NCI-H2107 (cell line): ENCODE measurements at regions not wholly inside any gene's neighbourhood (a gene's known extent, or its start where the extent isn't known, plus 50 kb on each side); places are given as distances from the start of the nearest gene placed in this dataset.
"Not testable (repeated sequence)": the region's sequence is repeated elsewhere in the genome, so short reads cannot be mapped to it uniquely, and the experiment has no call there.

Source experiments
- DNase-seq: peaks from one replicate; lab custom pipeline; 2025; lab: John Stamatoyannopoulos, UW

DNA sequence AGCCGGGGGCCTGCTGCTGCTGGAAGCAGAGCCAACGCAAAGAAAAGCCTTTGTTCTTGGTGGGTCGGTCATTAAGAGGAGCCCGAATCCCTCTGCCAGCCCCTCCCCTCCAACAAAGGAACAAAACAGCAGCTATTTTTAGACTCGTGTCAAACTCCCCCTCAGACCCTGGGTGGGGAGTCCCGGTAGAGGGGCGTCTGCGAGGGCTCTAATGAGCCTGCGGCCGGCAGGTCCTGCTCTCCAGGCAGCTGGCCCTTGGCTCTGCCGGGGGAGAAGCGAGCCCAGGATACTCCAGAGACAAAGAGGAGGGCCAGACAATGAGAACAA is 114.0 kb downstream of the LHX2 start:
- DNase-seq, result no peak

DNA sequence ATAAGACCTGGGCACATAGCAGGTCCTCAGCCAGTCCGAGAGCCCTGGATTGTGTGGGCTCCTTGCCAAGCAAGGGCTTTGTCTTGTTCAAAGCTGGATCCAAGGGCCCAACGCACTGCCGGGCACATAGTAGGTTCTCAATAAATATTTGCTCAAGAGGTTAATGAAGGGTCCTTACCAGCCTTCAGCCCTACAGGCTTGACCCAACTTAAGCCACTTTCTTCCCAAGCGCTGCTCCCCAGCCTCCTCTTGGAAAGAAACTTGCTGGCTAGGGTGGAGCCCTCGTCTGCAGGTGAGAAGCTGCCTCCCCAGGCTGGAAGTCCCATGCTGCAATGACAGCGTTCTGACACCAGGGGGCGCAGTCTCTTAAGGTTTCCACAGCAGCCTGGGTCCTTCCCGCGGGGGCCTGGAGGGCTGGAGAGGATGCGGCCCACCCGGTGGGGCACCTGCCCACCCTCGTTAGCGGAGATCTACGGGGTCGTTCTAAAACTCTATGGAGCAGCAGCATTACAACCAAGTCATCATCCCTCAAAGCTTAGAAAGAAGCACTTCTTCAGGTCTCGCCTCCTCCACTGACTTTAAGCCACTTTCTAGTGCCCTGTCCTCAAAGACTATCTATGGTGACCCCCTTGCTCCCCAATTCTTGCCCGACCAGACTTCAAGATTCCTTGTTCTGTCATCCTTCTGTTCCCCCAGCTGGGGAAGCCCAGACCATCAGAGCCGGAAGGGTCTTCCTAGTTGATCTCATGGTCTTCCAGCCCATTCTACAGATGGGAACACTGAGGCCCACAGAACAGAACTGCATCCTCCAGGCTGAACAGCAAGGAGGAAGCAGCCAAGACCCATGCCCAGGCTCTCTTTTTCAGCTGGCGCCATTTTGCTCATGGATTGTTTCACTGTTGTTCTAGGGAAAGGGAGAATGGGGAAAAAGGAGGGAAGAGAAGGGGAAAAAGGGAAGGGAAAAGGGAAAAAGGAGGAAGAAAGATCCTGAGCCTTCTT is 115.4 kb downstream of the LHX2 start:
- peak; percentile 38 for DNase-seq

DNA sequence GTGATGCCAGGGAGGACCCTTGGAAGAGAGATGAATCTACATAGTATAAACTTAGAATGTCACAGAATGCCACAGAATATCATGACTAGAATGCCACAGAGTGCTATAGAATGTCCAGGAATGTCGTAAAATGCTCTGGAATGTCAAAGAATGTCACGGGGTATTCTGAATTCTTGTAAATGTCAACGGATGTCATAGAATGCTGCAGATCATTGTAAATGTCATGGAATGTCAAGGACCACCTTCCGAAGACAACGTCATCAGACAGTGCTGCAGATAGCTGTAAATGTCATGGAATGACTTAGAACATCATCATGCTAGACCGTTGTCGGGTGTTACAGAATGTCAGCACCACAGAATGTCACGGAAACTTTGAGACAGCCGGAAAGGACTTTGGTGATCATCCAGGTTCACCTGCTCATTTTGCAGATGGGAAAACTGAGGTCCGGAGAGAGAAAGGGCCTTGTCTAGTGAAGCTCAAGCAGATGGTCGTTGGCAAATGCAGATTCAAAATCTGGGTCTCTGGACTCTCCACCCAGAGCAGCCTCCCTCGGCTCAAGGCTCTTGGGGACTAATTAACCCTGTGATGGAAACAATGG is 117.1 kb downstream of the LHX2 start:
- no peak for DNase-seq

DNA sequence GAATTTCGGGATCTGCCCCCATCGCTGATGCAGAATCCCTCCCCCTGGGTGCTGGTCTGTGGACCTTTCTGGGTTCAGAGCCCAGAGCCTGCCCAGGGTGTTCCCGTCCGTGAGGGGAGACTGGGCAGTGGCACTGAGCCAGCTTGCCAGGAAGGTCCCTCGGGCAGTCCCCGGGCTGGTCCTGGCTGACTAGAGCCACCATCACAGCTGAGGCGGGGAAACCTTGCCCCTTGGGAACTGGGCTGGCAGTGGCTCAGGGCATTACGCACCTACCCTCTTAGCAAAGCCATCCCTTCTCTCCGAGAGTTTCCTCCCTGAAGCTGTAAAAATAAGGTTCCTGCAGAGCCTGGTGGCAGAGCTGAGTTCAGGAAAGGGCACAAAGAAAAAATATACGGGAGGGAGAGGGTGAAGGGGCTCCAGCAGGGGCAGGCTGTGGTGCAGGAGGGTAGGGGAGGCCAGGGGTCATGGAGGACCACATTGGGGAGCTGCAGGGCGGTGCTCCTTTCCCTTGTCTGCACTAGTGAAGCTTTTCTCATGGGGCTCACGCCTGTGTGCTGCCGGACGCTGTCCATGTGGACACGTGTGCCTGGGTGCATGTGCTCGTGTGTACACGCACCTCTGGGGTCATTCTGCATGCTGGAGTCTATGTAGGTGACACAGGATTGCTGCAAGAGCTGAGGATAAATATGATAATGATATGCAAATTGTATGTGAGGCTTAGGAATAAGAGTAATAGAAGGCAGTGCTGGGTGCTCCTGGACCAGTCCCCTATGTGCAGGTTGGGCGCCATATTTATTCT is 118.9 kb downstream of the LHX2 start:
- no peak for DNase-seq

DNA sequence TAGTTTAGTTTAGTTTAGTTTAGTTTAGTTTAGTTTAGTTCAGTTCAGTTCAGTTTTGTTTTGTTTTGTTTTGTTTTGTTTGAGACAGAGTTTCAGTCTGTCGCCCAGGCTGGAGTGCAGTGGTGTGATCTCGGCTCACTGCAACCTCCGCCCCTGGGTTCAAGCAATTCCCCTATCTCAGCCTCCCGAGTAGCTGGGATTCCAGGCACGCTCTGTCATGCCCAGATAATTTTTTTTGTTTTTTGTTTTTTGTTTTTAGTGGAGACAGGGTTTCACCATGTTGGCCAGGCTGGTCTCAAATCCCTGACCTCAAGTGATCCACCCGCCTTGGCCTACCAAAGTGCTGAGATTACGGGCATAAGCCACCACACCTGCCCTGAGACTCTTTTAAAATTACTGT is 120.0 kb downstream of the LHX2 start:
- DNase-seq, result not testable (repeated sequence)

DNA sequence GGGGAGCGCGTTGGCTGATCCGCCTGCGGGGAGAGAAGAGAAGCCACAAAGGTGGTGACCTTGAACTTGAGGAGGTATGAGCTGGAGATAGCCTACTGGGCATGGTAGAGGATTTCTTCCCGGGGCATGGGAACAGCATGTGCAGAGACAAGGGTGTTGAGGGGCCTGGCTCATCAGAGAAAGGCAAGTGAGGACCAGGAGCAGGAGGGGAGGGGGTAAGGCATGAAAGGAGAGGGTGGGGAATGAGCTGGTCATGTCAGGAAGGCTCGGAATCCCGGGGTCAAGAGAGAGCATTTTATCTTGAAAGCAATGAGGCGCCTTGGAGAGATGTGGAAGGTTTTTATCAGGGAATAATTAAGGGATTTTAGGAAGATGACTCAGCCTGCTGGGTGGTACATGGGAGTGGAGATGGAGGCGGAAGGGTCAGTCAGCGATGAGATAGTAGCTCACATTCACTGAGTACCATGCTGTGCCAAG is 121.1 kb downstream of the LHX2 start:
- no peak for DNase-seq

DNA sequence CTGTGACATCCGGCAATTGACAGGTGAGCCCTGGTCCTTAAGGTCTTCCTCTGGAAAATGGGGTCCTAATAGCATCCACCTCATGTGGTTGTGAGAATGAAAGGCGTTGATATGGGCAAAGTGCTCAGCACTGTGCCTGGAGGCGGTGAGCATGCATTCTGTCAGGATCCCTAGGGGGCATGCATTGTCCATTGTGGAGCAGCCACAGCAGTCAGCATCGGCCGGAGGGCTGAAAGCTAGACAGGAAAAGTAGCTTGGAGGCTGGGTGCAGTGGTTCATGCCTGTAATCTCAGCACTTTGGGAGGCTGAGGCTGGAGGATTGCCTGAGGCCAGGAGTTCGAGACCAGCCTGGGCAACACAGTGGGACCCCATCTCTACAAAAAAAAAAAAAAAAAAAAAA is 122.2 kb downstream of the LHX2 start:
- no peak for DNase-seq

DNA sequence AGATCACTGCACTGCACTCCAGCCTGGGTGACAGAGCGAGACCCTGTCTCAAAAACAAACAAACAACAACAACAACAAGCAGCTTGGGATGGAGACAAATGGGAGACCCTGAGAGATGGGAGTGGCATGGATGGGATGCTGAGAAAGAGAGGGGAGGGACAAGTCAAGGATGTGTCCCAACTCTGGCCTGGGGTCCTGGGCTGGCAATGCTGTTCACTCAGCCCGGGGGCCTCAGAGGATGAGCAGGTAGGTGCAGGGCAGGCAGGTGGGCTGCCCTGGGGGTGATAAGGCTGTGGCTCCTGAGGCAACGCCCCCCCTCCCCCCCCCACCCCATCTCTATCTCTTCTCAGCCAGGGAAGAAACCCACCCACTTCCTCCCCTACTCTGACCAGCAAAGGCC is 123.0 kb downstream of the LHX2 start:
- DNase-seq, result no peak

DNA sequence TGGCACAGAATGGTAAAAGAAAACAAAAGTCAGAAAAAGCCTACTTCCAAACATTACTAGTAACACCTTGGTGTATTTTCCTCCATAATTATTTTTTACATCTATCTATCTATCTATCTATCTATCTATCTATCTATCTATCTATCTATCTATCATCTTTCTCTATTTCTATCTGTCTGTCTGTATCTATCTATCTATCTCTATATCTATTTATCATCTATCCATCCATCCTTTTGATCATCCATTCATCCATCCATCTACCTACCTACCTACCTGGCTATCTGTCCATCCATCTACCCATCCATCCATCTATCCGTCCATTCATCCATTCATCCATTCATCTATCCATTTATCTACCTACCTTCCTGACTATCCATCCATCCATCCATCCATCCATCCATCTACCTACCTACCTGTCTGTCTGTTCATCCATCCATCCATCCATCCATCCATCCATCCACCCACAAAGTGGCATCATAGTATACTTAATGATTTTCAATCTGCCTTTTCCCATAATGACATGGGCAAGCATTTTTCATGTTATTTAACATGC is 121.9 kb upstream of the NEK6 start:
- DNase-seq, result no peak

DNA sequence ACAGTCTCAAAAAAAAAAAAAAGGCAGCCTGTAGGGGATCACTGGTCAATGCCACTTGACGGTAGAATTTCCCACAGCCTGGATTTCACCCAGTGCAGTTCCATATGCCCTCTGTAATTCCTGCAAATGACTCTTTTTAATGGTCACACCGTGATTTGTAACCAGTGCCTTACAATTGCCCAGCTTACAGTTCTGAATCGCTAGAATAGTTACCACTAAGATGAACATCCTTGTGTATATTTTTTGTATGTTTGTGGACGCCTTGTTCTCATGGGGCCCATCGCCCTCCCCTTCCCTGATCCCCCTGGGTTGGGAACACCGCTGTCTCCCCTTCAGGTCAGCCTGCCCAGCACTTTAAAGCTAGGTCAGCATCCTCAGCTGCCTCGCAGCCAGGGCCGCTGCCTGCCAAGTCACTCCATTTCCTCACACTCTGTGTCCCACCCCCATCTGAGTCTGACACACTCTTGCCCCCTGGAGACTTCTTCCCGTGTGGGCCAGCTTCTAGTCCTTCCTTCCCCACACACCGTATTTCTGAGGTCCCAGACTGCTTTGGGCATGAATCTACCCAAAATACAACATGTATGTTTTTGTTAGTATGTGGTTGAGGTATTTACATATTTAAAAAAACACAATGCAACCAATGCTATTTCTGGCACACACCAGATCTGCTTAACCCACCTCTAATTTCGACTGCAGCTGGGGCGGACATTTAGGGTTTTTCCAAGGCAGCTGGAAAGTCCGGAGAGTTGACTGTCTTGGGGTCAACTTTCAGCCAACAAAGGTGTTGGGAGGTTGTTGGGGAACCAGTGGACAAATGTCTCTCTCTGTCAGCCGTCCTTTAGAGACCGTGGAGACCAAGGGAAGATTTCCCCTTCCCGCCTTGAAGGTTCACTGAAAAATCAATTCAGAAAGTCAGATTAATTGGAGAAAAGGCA is 120.5 kb upstream of the NEK6 start:
- DNase-seq, result no peak

DNA sequence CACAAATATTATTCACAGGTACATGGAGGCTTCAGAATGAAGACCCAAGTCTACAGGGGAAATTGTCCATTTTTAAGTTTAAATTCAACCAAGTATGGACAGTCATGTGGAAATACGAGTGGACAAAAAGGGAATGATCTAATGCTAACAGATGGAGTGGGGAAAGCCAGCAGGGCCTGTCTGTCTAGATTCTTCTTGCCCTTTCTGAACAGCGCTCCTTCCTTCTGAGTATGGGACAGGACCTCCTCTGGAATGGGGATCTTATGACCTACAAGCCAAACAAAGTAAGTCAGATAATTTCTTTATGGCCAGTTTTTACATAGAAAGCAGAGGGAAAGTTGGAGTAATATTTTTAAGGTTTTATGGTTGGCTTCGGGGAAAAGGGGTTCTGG is 119.8 kb upstream of the NEK6 start:
- DNase-seq, result no peak

DNA sequence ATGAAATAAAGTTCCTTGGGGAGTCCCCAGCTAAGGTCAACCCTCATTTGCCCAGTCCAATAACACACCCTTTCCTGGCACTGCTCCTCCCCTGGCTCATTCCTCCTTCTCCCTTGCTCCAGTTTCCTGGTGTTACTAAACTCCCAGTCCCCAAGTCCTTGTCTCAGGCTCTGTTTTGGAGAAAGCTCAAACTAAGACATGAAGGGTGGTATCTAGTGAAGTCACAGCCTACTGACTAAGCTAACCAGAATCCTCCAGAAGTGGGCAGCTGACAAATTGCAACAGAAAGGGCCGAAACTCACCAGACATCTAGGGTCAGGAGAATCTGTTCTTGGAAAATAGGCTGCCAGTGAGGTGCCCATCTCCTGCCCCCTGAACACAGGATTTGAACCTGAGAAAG is 118.7 kb upstream of the NEK6 start:
- DNase-seq, result no peak

DNA sequence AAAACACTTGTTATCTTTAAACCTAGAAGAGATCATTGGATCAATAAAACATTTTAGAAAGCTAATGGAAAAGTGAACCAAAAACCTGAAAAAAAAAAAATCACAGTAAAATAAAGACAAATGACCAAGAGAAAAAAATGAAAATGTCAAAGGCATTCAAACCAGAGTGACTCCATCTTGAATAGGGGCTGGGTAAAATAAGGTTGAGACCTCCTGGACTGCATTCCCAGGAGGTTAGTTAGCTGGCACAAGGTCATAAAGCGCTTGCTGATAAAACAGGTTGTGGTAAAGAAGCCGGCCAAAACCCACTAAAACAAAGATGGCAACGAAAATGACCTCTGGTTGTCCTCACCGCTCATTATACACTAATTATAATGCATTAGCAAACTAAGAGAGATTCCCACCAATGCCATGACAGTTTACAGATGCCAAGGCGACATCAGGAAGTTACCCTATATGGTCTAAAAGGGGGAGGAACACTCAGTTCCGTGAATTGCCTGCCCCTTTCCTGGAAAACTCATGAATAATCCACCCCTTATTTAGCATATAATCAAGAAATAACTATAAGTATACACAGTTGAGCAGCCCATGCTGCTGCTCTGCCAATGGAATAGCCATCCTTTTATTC is 116.7 kb upstream of the NEK6 start:
- DNase-seq, result no peak

DNA sequence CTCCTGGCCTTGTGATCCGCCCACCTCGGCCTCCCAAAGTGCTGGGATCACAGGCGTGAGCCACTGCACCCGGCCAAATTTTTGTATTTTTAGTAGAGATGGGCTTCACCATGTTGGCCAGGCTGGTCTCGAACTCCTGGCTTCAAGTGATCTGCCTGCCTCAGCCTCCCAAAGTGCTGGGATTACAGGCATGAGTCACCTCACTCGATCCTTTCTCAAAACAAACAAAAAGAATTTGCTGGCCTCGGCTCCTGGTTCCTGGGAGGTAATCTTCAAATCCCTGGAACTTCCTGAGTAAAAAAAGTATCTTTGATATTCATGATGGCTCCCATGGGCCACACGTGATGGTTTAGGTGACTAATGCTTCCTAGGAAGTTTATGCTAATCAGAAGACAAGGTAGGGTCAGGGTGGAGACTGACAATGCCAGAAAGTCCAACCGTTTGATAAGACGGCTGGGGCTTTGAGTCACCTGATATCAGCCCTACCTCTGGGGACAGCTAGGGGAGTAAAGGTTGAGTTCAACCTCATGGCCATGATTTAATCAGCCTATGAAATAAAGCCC is 113.1 kb upstream of the NEK6 start:
- not testable (repeated sequence) for DNase-seq

DNA sequence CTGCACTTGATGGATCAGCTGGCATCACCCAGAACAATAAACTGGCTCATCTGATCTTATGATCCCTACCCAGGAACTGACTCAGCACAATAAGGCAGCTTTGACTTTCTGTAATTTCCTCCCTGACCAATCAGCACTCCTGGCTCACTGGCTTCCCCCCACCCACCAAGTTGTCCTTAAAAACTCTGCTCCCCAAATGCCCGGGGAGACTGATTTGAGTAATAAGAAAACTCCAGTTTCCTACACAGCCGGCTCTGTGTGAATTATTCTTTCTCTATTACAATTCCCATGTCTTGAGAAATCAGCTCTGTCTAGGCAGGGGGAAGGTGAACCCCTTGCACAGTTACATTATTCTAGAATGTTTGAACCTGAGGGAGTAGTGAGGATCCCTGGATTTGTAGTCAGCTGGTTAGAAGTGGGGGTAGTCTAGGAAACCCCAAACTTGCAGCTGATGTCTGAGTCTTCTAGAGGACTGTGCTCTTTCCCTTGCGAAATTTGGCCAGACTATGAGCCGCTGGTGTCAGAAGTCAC is 111.7 kb upstream of the NEK6 start:
- DNase-seq, result no peak

DNA sequence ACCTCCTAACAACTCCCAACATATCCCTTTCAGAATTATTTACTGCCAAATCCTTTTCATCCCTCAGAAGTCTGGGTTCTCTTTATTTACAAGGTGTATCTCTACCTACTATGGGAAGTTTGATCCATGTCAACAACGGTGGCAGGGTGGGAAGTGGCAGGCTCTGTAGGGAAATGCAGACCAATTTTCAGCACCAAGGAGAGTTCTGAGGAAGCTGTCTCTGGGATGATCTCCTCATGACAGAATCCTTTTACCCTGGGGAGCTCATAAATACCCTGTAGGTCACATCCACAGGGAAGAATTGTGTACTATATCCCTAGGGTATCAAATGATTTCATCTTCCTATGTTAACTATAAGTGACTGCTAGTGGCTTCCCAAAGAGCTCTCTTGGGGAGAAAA is 107.8 kb upstream of the NEK6 start:
- no peak for DNase-seq

DNA sequence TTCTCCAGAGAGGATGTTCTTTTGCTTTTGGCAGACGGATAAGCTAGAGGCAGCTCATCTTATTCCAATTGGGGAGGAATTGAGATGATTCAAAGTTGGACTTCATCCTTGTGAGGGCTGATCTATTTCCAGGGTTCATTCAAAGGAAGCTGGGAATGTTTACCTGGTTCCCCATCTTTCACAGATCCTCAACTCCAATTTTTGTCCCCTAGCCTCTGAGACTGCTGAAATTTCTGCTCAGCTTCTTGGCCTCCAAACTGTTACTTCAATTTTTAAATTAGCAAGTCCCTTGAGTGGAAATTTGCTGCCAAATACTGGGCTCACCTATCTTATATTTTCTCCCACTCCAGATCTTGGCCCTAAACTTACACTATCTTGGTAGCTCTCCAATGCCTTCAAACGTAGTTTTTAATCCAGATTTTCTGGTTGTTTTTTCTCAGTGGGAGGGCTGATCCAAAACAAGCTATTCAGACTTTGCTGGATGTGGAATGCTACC is 93.9 kb upstream of the NEK6 start:
- no peak for DNase-seq

DNA sequence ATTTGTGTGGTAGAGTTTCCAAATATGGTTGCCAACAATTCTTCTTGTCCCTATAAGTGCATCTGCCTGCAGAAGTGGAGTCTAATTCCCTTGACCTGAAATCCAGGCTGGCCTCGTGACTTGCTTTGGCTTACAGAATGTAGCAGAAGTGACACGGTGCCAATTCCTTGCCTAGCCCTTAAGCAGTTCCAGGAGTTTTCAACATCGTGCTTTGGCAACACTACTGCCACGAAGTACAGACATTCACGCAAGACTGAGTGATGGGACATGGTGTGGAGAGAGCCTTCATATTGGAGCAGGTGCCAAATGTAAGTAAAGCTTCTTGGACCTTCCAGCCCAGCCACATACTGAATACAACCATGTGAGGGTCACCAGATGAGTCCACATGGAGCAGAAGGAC is 92.9 kb upstream of the NEK6 start:
- DNase-seq, result no peak

DNA sequence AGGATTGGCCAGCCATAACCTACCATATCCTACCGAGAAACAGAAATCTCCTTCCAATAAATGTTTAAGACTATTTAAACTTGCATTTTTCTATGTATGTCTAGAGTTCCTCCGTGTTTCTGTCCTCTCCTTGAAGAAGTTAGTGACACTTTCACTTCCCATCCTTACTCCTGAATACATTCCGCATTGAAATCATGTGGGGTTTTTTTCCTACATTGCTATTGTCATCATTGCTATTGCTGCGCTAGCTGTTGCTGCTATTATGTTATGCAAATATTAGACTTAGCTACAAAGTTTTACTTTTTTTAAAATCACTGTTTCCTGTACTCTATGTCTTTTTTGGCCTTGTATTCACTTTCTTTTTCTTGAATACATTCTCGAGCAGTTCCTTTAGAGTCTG is 83.3 kb upstream of the NEK6 start:
- DNase-seq, result no peak

DNA sequence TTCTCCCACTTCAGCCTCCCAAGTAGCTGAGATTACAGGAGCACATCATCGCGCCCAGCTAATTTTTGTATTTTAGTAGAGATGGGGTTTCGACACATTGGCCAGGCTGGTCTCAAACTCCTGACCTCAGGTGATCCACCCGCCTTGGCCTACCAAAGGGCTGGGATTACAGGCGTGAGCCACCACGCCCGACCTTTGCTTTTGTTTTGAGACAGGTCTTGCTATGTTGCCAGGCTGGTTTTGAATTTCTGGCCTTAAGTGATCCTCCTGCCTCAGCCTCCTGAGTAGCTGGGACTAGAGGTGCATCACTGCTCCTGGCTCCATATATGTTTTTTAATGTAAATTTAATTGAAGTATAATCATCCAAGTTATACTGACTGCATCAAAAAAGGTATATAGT is 80.2 kb upstream of the NEK6 start:
- not testable (repeated sequence) for DNase-seq
